Ishikawa (cell line): ENCODE measurements at regions not wholly inside any gene's neighbourhood (a gene's known extent, or its start where the extent isn't known, plus 50 kb on each side); places are given as distances from the start of the nearest gene placed in this dataset.

Experiments
- CEBPB ChIP-seq: IDR thresholded peaks from 2 replicates; pipeline ENCODE4 v1.6.1; 2012
- CREB1 ChIP-seq: IDR thresholded peaks from 2 replicates; pipeline ENCODE4 v1.6.1; 2012; ENCODE audit warnings: low read depth
- EGR1 ChIP-seq: IDR thresholded peaks from 2 replicates; pipeline ENCODE4 v1.6.1; 2012
- EP300 ChIP-seq: IDR thresholded peaks from 2 replicates; pipeline ENCODE4 v1.6.1; 2012; ENCODE audit warnings: borderline replicate concordance
- FOXM1 ChIP-seq: IDR thresholded peaks from 2 replicates; pipeline ENCODE4 v1.6.1; 2012; ENCODE audit warnings: low read depth, borderline replicate concordance
- MAX ChIP-seq: IDR thresholded peaks from 2 replicates; pipeline ENCODE4 v1.6.1; 2012
- NFIC ChIP-seq: IDR thresholded peaks from 2 replicates; pipeline ENCODE4 v1.6.1; 2012
- RAD21 ChIP-seq: IDR thresholded peaks from 2 replicates; pipeline ENCODE4 v1.6.1; 2012; ENCODE audit warnings: low read depth
- REST ChIP-seq: IDR thresholded peaks from 2 replicates; pipeline ENCODE4 v1.6.1; 2012; ENCODE audit warnings: low read depth, mild to moderate bottlenecking
- TAF1 ChIP-seq: IDR thresholded peaks from 2 replicates; pipeline ENCODE4 v1.6.1; 2012; ENCODE audit warnings: low read depth, mild to moderate bottlenecking
- TCF12 ChIP-seq: IDR thresholded peaks from 2 replicates; pipeline ENCODE4 v1.6.1; 2012; ENCODE audit warnings: low read depth
- TEAD4 ChIP-seq: IDR thresholded peaks from 2 replicates; pipeline ENCODE4 v1.6.1; 2012
- USF1 ChIP-seq: IDR thresholded peaks from 2 replicates; pipeline ENCODE4 v1.6.1; 2012
- YY1 ChIP-seq: IDR thresholded peaks from 2 replicates; pipeline ENCODE4 v1.6.1; 2012; ENCODE audit warnings: low read depth
- ZBTB7A ChIP-seq: IDR thresholded peaks from 2 replicates; pipeline ENCODE4 v1.6.1; 2012; ENCODE audit warnings: low read depth

GRCh38 chr3:38907426-38907825 lies 91.4 kb upstream of the SCN10A start:
- TF ChIP-seq TEAD4, result no peak
- TF ChIP-seq MAX, result no peak
- TF ChIP-seq NFIC, result no peak
- TF ChIP-seq FOXM1, result no peak
- no peak for TF ChIP-seq EP300
- TF ChIP-seq YY1, result no peak
- TF ChIP-seq USF1, result no peak

- TF ChIP-seq ZBTB7A, result no peak
- TF ChIP-seq EGR1, result no peak
- no peak for TF ChIP-seq REST
- no peak for TF ChIP-seq USF1
- no peak for TF ChIP-seq EP300
- TF ChIP-seq CREB1, result no peak
- TF ChIP-seq TEAD4, result no peak
- no peak for TF ChIP-seq FOXM1
- no peak for TF ChIP-seq YY1
- no peak for TF ChIP-seq TCF12
- TF ChIP-seq TAF1, result no peak
- no peak for TF ChIP-seq MAX
- TF ChIP-seq CEBPB, result no peak
Measured at GRCh38 chr3:38890426-38890825, 74.4 kb upstream of the SCN10A start.

- TF ChIP-seq CREB1 (no peak), REST (no peak), RAD21 (no peak), YY1 (no peak), EGR1 (no peak), EP300 (no peak), TCF12 (no peak), TAF1 (no peak), TEAD4 (no peak), NFIC (no peak), CEBPB (no peak), ZBTB7A (no peak)
Measured at GRCh38 chr3:38878646-38879045, 62.6 kb upstream of the SCN10A start.
